SU-DHL-6 (cell line): ENCODE measurements at regions not wholly inside any gene's neighbourhood (a gene's known extent, or its start where the extent isn't known, plus 50 kb on each side); places are given as distances from the start of the nearest gene placed in this dataset.

Source experiments
- EZH2phosphoT487 ChIP-seq: fragments of 200-600 bp; sonication (generic), shearing (Covaris generic); conservative IDR thresholded peaks from 2 replicates; pipeline ENCODE4 v1.6.1; 2018; ENCODE audit warnings: mild to moderate bottlenecking, antibody characterized with exemption, low read length, moderate library complexity, mixed read lengths
- TF ChIP-seq, protein P1 (sequence below): fragments of 200-600 bp; sonication (generic); IDR thresholded peaks from one replicate; pipeline ENCODE4 v1.5.1; 2017; ENCODE audit warnings: antibody characterized with exemption, mild to moderate bottlenecking, low read length, moderate library complexity; ENCODE audit not compliant: insufficient read depth, poor library complexity, severe bottlenecking

- TF ChIP-seq, protein P1, sequence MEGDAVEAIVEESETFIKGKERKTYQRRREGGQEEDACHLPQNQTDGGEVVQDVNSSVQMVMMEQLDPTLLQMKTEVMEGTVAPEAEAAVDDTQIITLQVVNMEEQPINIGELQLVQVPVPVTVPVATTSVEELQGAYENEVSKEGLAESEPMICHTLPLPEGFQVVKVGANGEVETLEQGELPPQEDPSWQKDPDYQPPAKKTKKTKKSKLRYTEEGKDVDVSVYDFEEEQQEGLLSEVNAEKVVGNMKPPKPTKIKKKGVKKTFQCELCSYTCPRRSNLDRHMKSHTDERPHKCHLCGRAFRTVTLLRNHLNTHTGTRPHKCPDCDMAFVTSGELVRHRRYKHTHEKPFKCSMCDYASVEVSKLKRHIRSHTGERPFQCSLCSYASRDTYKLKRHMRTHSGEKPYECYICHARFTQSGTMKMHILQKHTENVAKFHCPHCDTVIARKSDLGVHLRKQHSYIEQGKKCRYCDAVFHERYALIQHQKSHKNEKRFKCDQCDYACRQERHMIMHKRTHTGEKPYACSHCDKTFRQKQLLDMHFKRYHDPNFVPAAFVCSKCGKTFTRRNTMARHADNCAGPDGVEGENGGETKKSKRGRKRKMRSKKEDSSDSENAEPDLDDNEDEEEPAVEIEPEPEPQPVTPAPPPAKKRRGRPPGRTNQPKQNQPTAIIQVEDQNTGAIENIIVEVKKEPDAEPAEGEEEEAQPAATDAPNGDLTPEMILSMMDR = no peak
- no peak for TF ChIP-seq EZH2phosphoT487
Measured at GRCh38 chr6:92369309-92369708, 1050.0 kb downstream of the EPHA7 start.
